ENCODE measurements at regions not wholly inside any gene's neighbourhood (a gene's known extent, or its start where the extent isn't known, plus 50 kb on each side); places are given as distances from the start of the nearest gene placed in this dataset.

DNA sequence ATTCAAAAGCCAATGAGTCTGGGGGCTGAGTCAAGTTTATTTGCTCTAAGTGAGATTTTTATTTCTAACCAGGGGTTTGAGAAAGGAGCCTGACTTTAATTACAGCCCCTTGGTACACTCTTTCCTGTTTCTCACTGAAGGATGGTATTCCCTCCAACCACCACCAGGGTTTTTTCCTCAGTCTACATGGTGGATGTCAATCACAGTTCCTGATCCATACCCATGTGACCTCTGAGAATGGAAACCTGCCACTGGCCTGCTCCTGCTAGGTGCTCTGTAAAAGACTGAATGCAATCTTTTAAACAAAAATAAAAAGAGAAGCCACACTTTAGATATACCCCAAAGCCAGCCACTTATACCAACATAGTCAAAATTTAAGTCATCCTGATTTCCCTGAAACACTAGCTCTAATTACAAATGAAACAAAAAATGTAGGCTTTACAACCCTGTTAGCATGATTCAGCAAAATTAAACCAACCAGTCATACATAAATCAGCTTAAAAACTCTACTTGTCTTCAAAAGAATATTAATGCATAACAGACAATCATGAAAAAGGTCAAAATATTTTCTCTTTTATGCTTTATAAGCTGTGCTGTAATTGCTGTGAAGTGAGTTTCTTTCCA lies 112.1 kb upstream of the NWD2 start:
- DNase-seq = no peak
- Histone ChIP-seq H3K9me3 (no peaks in the 10 kb centered on the region), H3K36me3 (no peaks in the 10 kb centered on the region), H3K4me1 (no peaks in the 10 kb centered on the region), H3K27ac (no peak overlapping the region), H3K27me3 (no peaks in the 10 kb centered on the region), H3K4me3 (no peak overlapping the region)
- TF ChIP-seq POLR2A (IDR thresholded peaks at IDR 0.05) (no peak), POLR2AphosphoS5 (IDR thresholded peaks at IDR 0.05) (no peak), EP300 (IDR thresholded peaks at IDR 0.05) (no peak)
- TF ChIP-seq, protein P1, sequence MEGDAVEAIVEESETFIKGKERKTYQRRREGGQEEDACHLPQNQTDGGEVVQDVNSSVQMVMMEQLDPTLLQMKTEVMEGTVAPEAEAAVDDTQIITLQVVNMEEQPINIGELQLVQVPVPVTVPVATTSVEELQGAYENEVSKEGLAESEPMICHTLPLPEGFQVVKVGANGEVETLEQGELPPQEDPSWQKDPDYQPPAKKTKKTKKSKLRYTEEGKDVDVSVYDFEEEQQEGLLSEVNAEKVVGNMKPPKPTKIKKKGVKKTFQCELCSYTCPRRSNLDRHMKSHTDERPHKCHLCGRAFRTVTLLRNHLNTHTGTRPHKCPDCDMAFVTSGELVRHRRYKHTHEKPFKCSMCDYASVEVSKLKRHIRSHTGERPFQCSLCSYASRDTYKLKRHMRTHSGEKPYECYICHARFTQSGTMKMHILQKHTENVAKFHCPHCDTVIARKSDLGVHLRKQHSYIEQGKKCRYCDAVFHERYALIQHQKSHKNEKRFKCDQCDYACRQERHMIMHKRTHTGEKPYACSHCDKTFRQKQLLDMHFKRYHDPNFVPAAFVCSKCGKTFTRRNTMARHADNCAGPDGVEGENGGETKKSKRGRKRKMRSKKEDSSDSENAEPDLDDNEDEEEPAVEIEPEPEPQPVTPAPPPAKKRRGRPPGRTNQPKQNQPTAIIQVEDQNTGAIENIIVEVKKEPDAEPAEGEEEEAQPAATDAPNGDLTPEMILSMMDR (IDR thresholded peaks at IDR 0.05) = no peak
- intact Hi-C loops (cut with DNase I; ENCODE audit: low total_unique reads) = no loop called here

DNA sequence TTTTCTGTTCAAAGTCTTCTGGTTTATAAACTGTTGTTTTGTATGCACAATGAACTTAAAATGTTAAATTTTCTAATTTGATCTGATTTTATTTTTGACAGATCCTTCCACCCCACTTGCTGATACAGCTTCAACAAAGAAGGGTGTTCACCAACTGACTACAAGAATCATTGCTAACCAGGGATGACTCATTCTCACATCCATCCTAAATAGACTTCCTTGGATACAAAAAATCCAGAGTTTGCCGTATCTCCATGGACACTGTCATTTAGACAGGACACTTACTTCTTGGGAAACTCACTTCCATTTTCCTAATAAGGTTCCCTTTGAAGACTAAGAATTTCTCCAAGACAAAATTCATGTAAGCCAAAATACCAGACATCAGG lies 111.6 kb upstream of the NWD2 start:
- no peak overlapping the region for H3K27ac ChIP-seq
- intact Hi-C loops (cut with DNase I; ENCODE audit: low total_unique reads) = no loop called here
- no peaks in the 10 kb centered on the region for H3K9me3 ChIP-seq
- H3K36me3 ChIP-seq = no peaks in the 10 kb centered on the region
- 76 to 97% (median 92%) methylated on average over 1 of the region's 1 CpG for WGBS, 5 donors
- no peaks in the 10 kb centered on the region for H3K27me3 ChIP-seq
- H3K4me3 ChIP-seq = no peak overlapping the region
- TF ChIP-seq POLR2A (IDR thresholded peaks at IDR 0.05) (no peak), EP300 (IDR thresholded peaks at IDR 0.05) (no peak), POLR2AphosphoS5 (IDR thresholded peaks at IDR 0.05) (no peak)
- TF ChIP-seq, protein P1 (IDR thresholded peaks at IDR 0.05) = no peak
- no peak for DNase-seq
- H3K4me1 ChIP-seq = no peaks in the 10 kb centered on the region

DNA sequence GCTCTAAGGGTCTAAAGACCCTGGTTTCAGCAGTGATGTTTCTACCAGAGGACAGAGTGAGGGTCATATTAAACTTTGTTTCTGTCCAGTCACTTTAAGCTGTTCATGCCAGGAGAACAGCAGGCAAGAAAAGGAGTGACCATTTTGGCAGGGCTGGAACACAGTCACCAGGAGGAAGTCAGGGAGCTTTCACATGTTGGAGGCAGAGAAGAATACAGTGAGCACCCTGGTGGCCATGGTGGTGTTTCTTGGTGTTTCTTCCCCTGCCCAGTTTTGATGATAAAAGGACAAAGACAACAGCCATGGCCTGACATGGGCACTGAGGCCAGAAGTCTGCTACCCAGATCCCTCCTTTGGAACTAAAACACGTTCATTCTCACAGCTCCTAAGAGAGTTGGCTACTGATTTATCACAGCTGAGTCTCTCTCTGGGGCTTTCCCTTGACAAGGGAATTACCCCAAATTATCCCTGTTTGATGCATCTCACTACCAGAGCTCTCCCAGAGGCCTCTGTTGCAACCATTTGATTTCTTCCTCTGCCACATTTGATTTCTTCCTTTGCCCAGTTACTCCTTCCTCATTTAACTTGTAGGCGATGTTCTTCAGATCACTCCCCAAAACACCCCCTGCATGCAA lies 106.4 kb upstream of the NWD2 start:
- DNase-seq = no peak
- Histone ChIP-seq H3K27me3 (no peaks in the 10 kb centered on the region), H3K36me3 (no peaks in the 10 kb centered on the region), H3K27ac (no peak overlapping the region), H3K9me3 (no peaks in the 10 kb centered on the region), H3K4me1 (no peaks in the 10 kb centered on the region), H3K4me3 (no peak overlapping the region)
- 67 to 91% (median 72%) methylated on average over 2 of the region's 2 CpGs for WGBS, 5 donors
- TF ChIP-seq EP300 (IDR thresholded peaks at IDR 0.05) (no peak), POLR2A (IDR thresholded peaks at IDR 0.05) (no peak), POLR2AphosphoS5 (IDR thresholded peaks at IDR 0.05) (no peak)
- TF ChIP-seq, protein P1 (IDR thresholded peaks at IDR 0.05) = no peak
- intact Hi-C loops (cut with DNase I; ENCODE audit: low total_unique reads) = no loop called here

DNA sequence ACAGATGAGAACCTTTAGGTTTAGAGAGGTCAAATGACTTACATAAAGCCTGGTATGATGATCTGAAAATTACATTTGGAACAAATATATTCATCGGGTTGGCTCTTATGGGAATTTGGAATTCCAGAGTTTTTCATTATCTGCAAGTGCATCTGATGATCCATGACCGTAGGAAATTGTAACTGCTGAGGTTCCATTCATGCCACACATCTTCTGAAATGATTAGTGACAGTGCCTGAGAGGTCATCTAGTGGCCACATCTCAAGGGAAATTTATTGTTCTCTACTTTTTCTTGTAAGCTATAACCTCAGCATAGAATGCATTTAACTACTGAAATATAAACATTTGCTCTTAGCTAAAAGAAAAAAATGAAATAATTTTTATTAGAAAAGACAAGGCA lies 105.8 kb upstream of the NWD2 start:
- Histone ChIP-seq H3K27ac (no peak overlapping the region), H3K9me3 (no peaks in the 10 kb centered on the region), H3K27me3 (no peaks in the 10 kb centered on the region), H3K4me3 (no peak overlapping the region), H3K36me3 (no peaks in the 10 kb centered on the region), H3K4me1 (no peaks in the 10 kb centered on the region)
- TF ChIP-seq POLR2AphosphoS5 (IDR thresholded peaks at IDR 0.05) (no peak), POLR2A (IDR thresholded peaks at IDR 0.05) (no peak), EP300 (IDR thresholded peaks at IDR 0.05) (no peak)
- TF ChIP-seq, protein P1 (IDR thresholded peaks at IDR 0.05) = no peak
- WGBS, 5 donors = 39 to 63% (median 45%) methylated on average over 2 of the region's 2 CpGs
- intact Hi-C loops (cut with DNase I; ENCODE audit: low total_unique reads) = no loop called here
- DNase-seq = no peak

All from stomach (tissue), 8 donors.